HG03520 (cell line): ENCODE measurements at regions not wholly inside any gene's neighbourhood (a gene's known extent, or its start where the extent isn't known, plus 50 kb on each side); places are given as distances from the start of the nearest gene placed in this dataset.
"Not testable (repeated sequence)": the region's sequence is repeated elsewhere in the genome, so short reads cannot be mapped to it uniquely, and the experiment has no call there.

Source experiments
- ATAC-seq: cut with Tn5 transposase; IDR thresholded peaks from one replicate; pipeline ENCODE4 v1.9.1; 2021; ENCODE audit warnings: mild to moderate bottlenecking, moderate library complexity; ENCODE audit not compliant: unreplicated experiment

- no peak for ATAC-seq
These were observed 383.7 kb upstream of the TRPC7 start for GRCh38 chr5:136749016-136749415.

- no peak for ATAC-seq
These were observed 377.7 kb upstream of the TRPC7 start for GRCh38 chr5:136743052-136743451.

GRCh38 chr5:136740228-136740627, 374.9 kb upstream of the TRPC7 start:
- ATAC-seq: no peak

- not testable (repeated sequence) for ATAC-seq
These were observed 373.9 kb upstream of the TRPC7 start for GRCh38 chr5:136739271-136739670.

GRCh38 chr5:136738829-136739228, 373.5 kb upstream of the TRPC7 start:
- ATAC-seq: no peak

GRCh38 chr5:136736021-136736420, 370.7 kb upstream of the TRPC7 start:
- ATAC-seq: no peak

GRCh38 chr5:136735611-136736010, 370.3 kb upstream of the TRPC7 start:
- ATAC-seq: not testable (repeated sequence)

- no peak for ATAC-seq
These were observed 369.3 kb upstream of the TRPC7 start for GRCh38 chr5:136734628-136735027.

GRCh38 chr5:136732751-136733150, 367.4 kb upstream of the TRPC7 start:
- no peak for ATAC-seq

GRCh38 chr5:136731241-136731900, 366.0 kb upstream of the TRPC7 start:
- no peak for ATAC-seq

GRCh38 chr5:136730426-136730825, 365.1 kb upstream of the TRPC7 start:
- no peak for ATAC-seq

- no peak for ATAC-seq
These were observed 364.6 kb upstream of the TRPC7 start for GRCh38 chr5:136729901-136730355.

- ATAC-seq: no peak
These were observed 361.2 kb upstream of the TRPC7 start for GRCh38 chr5:136726506-136726905.

GRCh38 chr5:136724161-136724560, 358.8 kb upstream of the TRPC7 start:
- ATAC-seq: no peak

- no peak for ATAC-seq
These were observed 357.2 kb upstream of the TRPC7 start for GRCh38 chr5:136722581-136722980.

GRCh38 chr5:136722086-136722485, 356.7 kb upstream of the TRPC7 start:
- no peak for ATAC-seq

GRCh38 chr5:136720674-136721073, 355.3 kb upstream of the TRPC7 start:
- no peak for ATAC-seq

GRCh38 chr5:136717917-136718316, 352.6 kb upstream of the TRPC7 start:
- no peak for ATAC-seq

GRCh38 chr5:136714286-136714685, 348.9 kb upstream of the TRPC7 start:
- no peak for ATAC-seq

GRCh38 chr5:136712628-136713027, 347.3 kb upstream of the TRPC7 start:
- ATAC-seq: no peak

- ATAC-seq: no peak
These were observed 345.5 kb upstream of the TRPC7 start for GRCh38 chr5:136710834-136711233.

- ATAC-seq: no peak
These were observed 338.4 kb upstream of the TRPC7 start for GRCh38 chr5:136703706-136704105.

- no peak for ATAC-seq
These were observed 337.7 kb upstream of the TRPC7 start for GRCh38 chr5:136703036-136703435.
